Calu3 (cell line): ENCODE measurements at regions not wholly inside any gene's neighbourhood (a gene's known extent, or its start where the extent isn't known, plus 50 kb on each side); places are given as distances from the start of the nearest gene placed in this dataset.

Source experiments
- BruUV-seq: library from RNA; stranded (reverse); fragments of 400-500 nt; replicated peaks from 2 replicates; lab custom pipeline; 2021; lab: Mats Ljungman, UMichigan
- CTCF ChIA-PET: fragments of 300-600 bp; sonication (Branson Sonifier 250); formaldehyde crosslinking; loops from one replicate; lab custom pipeline; 2022; ENCODE audit warnings: antibody characterized with exemption; lab: Charles Lee
- DNase-seq: peaks from one replicate; pipeline ENCODE4 v3.0.0; 2022
- H3K27ac Mint-ChIP-seq: one replicate; pipeline ENCODE4 v1.8.0; 2022; ENCODE audit warnings: mixed read lengths; ENCODE audit not compliant: unreplicated experiment
- H3K27me3 Mint-ChIP-seq: one replicate; pipeline ENCODE4 v1.8.0; 2022; ENCODE audit warnings: mixed read lengths; ENCODE audit not compliant: unreplicated experiment
- H3K36me3 Mint-ChIP-seq: one replicate; pipeline ENCODE4 v1.8.0; 2022; ENCODE audit warnings: mild to moderate bottlenecking, moderate library complexity, mixed read lengths; ENCODE audit not compliant: insufficient read depth, unreplicated experiment
- H3K4me1 Mint-ChIP-seq: one replicate; pipeline ENCODE4 v1.8.0; 2022; ENCODE audit warnings: mild to moderate bottlenecking, low read depth, mixed read lengths; ENCODE audit not compliant: unreplicated experiment
- H3K4me3 Mint-ChIP-seq: one replicate; pipeline ENCODE4 v1.8.0; 2022; ENCODE audit warnings: mild to moderate bottlenecking, low read depth, moderate library complexity, mixed read lengths; ENCODE audit not compliant: unreplicated experiment
- H3K9me3 Mint-ChIP-seq: one replicate; pipeline ENCODE4 v1.8.0; 2022; ENCODE audit warnings: low read depth, mixed read lengths; ENCODE audit not compliant: unreplicated experiment
- intact Hi-C: fragments of 100-400 bp; cut with micrococcal nuclease; formaldehyde crosslinking; loops from one replicate; pipeline ENCODE4 v1.10.0; 2022; ENCODE audit not compliant: unreplicated experiment
- TF ChIP-seq, protein P1 (sequence below): fragments of 200-600 bp; IDR thresholded peaks from one replicate; pipeline ENCODE4 v1.8.0; 2022; ENCODE audit warnings: antibody characterized with exemption; ENCODE audit not compliant: unreplicated experiment

DNA sequence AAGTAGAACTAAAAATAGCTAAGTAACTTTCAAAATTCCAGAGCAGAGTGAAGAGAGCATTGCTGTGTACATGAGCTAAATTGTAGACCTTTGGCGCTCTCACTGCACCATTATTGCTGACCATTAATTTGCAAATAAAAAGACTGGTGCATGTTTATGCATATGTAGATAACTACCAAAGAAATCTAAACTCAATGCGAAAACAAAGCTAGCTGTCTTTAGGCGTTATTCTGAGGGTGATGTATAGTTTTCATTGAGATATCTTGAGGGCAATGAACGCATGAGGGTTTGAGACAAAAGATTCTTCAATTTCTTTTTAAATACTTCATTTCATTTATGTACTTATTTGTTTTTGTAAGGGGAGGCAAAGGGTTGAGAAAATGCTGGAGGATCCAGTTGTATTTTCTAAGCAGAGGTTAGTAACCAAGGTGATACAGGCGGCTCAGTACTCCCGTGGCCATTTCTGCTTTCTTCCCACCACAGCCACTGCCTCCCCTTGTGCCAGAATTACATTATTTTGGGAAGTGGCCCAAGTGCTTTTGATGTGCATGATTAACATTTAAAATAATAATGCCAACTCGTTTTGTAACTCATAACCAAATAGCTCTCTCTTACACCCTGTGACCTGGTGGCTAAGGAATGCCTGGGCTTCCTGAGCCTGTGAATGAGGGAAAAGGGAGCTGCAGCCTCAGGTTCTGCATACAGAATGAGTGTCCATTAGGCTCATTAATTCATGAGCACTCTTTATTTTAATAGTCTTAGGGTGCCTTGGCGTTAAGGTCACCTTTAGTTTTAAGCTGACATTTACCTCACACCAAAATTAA is 797.8 kb upstream of the GYPC start:
- no peaks in the 10 kb centered on the region for H3K36me3 Mint-ChIP-seq
- H3K4me1 Mint-ChIP-seq = no peaks in the 10 kb centered on the region
- no peaks in the 10 kb centered on the region for H3K27me3 Mint-ChIP-seq
- H3K27ac Mint-ChIP-seq = no peak overlapping the region
- H3K4me3 Mint-ChIP-seq = no peak overlapping the region
- peaks cover 16% of the 10 kb centered on the region for H3K9me3 Mint-ChIP-seq
- CTCF ChIA-PET = no interaction called here
- no TSS peak for BruUV-seq
- intact Hi-C loops = no loop called here
- DNase-seq = no peak
- TF ChIP-seq, protein P1, sequence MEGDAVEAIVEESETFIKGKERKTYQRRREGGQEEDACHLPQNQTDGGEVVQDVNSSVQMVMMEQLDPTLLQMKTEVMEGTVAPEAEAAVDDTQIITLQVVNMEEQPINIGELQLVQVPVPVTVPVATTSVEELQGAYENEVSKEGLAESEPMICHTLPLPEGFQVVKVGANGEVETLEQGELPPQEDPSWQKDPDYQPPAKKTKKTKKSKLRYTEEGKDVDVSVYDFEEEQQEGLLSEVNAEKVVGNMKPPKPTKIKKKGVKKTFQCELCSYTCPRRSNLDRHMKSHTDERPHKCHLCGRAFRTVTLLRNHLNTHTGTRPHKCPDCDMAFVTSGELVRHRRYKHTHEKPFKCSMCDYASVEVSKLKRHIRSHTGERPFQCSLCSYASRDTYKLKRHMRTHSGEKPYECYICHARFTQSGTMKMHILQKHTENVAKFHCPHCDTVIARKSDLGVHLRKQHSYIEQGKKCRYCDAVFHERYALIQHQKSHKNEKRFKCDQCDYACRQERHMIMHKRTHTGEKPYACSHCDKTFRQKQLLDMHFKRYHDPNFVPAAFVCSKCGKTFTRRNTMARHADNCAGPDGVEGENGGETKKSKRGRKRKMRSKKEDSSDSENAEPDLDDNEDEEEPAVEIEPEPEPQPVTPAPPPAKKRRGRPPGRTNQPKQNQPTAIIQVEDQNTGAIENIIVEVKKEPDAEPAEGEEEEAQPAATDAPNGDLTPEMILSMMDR = no peak

GRCh38 chr2:125861461-125861860 is 794.5 kb upstream of the GYPC start:
- Mint-ChIP-seq H3K27me3 (no peaks in the 10 kb centered on the region), H3K4me3 (no peak overlapping the region), H3K27ac (no peak overlapping the region), H3K36me3 (no peaks in the 10 kb centered on the region), H3K4me1 (no peaks in the 10 kb centered on the region), H3K9me3 (peaks cover 5% of the 10 kb centered on the region)
- CTCF ChIA-PET = no interaction called here
- DNase-seq = no peak
- TF ChIP-seq, protein P1 = no peak
- intact Hi-C loops = no loop called here
- no TSS peak for BruUV-seq

- Mint-ChIP-seq H3K4me1 (no peaks in the 10 kb centered on the region), H3K36me3 (no peaks in the 10 kb centered on the region), H3K4me3 (no peak overlapping the region), H3K27me3 (no peaks in the 10 kb centered on the region), H3K9me3 (peaks cover 6% of the 10 kb centered on the region), H3K27ac (no peak overlapping the region)
- CTCF ChIA-PET = no interaction called here
- BruUV-seq = no TSS peak
- TF ChIP-seq, protein P1 = no peak
- intact Hi-C loops = no loop called here
- no peak for DNase-seq
These were observed 788.0 kb upstream of the GYPC start for GRCh38 chr2:125867908-125868307.

GRCh38 chr2:125870264-125870663 is 785.7 kb upstream of the GYPC start:
- DNase-seq = no peak
- BruUV-seq = no TSS peak
- no peak overlapping the region for H3K4me3 Mint-ChIP-seq
- no peaks in the 10 kb centered on the region for H3K36me3 Mint-ChIP-seq
- CTCF ChIA-PET = no interaction called here
- H3K9me3 Mint-ChIP-seq = peaks cover 6% of the 10 kb centered on the region
- TF ChIP-seq, protein P1 = no peak
- H3K27ac Mint-ChIP-seq = no peak overlapping the region
- intact Hi-C loops = no loop called here
- H3K4me1 Mint-ChIP-seq = no peaks in the 10 kb centered on the region
- H3K27me3 Mint-ChIP-seq = no peaks in the 10 kb centered on the region
